B cell (primary cell): ENCODE measurements at regions not wholly inside any gene's neighbourhood (a gene's known extent, or its start where the extent isn't known, plus 50 kb on each side); places are given as distances from the start of the nearest gene placed in this dataset.

Experiments used
- EZH2 ChIP-seq: IDR thresholded peaks from 2 replicates; pipeline ENCODE4 v1.6.1; 2012; ENCODE audit warnings: borderline replicate concordance, low read depth, mild to moderate bottlenecking, moderate library complexity, low read length; ENCODE audit not compliant: insufficient read depth, poor library complexity, severe bottlenecking
- TF ChIP-seq, protein P1 (sequence below): fragments of 200-600 bp; IDR thresholded peaks from one replicate; pipeline ENCODE4 v1.8.0; 2022; ENCODE audit warnings: antibody characterized with exemption, mild to moderate bottlenecking

GRCh38 chr14:45486599-45486998 is 233.6 kb upstream of the MIS18BP1 start:
- no peak for TF ChIP-seq EZH2
- TF ChIP-seq, protein P1, sequence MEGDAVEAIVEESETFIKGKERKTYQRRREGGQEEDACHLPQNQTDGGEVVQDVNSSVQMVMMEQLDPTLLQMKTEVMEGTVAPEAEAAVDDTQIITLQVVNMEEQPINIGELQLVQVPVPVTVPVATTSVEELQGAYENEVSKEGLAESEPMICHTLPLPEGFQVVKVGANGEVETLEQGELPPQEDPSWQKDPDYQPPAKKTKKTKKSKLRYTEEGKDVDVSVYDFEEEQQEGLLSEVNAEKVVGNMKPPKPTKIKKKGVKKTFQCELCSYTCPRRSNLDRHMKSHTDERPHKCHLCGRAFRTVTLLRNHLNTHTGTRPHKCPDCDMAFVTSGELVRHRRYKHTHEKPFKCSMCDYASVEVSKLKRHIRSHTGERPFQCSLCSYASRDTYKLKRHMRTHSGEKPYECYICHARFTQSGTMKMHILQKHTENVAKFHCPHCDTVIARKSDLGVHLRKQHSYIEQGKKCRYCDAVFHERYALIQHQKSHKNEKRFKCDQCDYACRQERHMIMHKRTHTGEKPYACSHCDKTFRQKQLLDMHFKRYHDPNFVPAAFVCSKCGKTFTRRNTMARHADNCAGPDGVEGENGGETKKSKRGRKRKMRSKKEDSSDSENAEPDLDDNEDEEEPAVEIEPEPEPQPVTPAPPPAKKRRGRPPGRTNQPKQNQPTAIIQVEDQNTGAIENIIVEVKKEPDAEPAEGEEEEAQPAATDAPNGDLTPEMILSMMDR: no peak
